GM12878 (cell line): ENCODE measurements at regions not wholly inside any gene's neighbourhood (a gene's known extent, or its start where the extent isn't known, plus 50 kb on each side); places are given as distances from the start of the nearest gene placed in this dataset.

ENCODE experiments used
- BRCA1 ChIP-seq: IDR thresholded peaks from 2 replicates; pipeline ENCODE4 v1.6.1; 2011; ENCODE audit warnings: low read depth, low read length, improper control_type of control experiment
- CTCF ChIP-seq, 3 experiments: IDR thresholded peaks in 2 of 3; conservative IDR thresholded peaks in 1 of 3; 2 replicates each; pipeline ENCODE4 v1.5.1; 2011; ENCODE audit warnings: low read depth in 3 of 3, low read length in 3 of 3, mild to moderate bottlenecking in 3 of 3, control low read depth in 2 of 3, moderate library complexity in 2 of 3, inconsistent platforms in 1 of 3, mixed read lengths in 1 of 3; ENCODE audit not compliant: control insufficient read depth in 2 of 3, insufficient read depth in 1 of 3; ENCODE audit errors: extremely low read depth in 1 of 3
- RFX5 ChIP-seq: IDR thresholded peaks from 2 replicates; pipeline ENCODE4 v1.6.1; 2011; ENCODE audit warnings: low read depth, low read length, improper control_type of control experiment
- SMAD1 ChIP-seq: fragments of 450-650 bp; IDR thresholded peaks from 2 replicates; pipeline ENCODE4 v1.6.1; 2018; ENCODE audit warnings: mild to moderate bottlenecking, low read depth; ENCODE audit not compliant: partially characterized antibody
- SREBF2 ChIP-seq: IDR thresholded peaks from 2 replicates; pipeline ENCODE4 v1.6.1; 2012; ENCODE audit warnings: mild to moderate bottlenecking, low read length
- TF ChIP-seq, protein P1 (sequence below): fragments of 450-650 bp; IDR thresholded peaks from 2 replicates; pipeline ENCODE4 v1.6.1; 2017; ENCODE audit warnings: mild to moderate bottlenecking

- TF ChIP-seq BRCA1 (no peak), SMAD1 (no peak), RFX5 (no peak), SREBF2 (no peak), CTCF (IDR thresholded peaks at IDR 0.05 in 2 of 3, conservative IDR thresholded peaks at IDR 0.05 in 1 of 3; ENCODE audit: control insufficient read depth in 2 of 3, extremely low read depth in 1 of 3, insufficient read depth in 1 of 3, low read depth in 3 of 3, low read length in 3 of 3) (no peak)
- TF ChIP-seq, protein P1, sequence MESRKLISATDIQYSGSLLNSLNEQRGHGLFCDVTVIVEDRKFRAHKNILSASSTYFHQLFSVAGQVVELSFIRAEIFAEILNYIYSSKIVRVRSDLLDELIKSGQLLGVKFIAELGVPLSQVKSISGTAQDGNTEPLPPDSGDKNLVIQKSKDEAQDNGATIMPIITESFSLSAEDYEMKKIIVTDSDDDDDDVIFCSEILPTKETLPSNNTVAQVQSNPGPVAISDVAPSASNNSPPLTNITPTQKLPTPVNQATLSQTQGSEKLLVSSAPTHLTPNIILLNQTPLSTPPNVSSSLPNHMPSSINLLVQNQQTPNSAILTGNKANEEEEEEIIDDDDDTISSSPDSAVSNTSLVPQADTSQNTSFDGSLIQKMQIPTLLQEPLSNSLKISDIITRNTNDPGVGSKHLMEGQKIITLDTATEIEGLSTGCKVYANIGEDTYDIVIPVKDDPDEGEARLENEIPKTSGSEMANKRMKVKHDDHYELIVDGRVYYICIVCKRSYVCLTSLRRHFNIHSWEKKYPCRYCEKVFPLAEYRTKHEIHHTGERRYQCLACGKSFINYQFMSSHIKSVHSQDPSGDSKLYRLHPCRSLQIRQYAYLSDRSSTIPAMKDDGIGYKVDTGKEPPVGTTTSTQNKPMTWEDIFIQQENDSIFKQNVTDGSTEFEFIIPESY, result no peak
Measured at GRCh38 chr6:74166849-74167248, 470.8 kb downstream of the CD109 start.
